H1 (cell line): ENCODE measurements at regions not wholly inside any gene's neighbourhood (a gene's known extent, or its start where the extent isn't known, plus 50 kb on each side); places are given as distances from the start of the nearest gene placed in this dataset.

Experiments used
- CTCF ChIA-PET: fragments of 300-600 bp; sonication (Branson Sonifier 250); formaldehyde crosslinking; loops from one replicate; lab custom pipeline; 2021; ENCODE audit not compliant: partially characterized antibody; lab: Charles Lee
- POLR2A ChIA-PET: fragments of 300-600 bp; sonication (Branson Sonifier 250); formaldehyde crosslinking; loops from one replicate; lab custom pipeline; 2021; ENCODE audit warnings: inconsistent platforms; ENCODE audit not compliant: partially characterized antibody; lab: Charles Lee
- DNase-seq, 2 experiments: peaks; one replicate each; pipeline versions ENCODE4 v3.0.0 to v3.0.0-alpha.2; 2010 to 2022; ENCODE audit warnings: low spot score in 2 of 2, low read depth in 1 of 2, mixed read lengths in 1 of 2
- FAIRE-seq: peaks from 2 replicates; lab custom pipeline; 2011; peaks lifted over from hg19 to GRCh38; lab: Jason Lieb, UNC
- H2AFZ ChIP-seq: 2 replicates; pipeline ENCODE4 v1.8.1; 2012; ENCODE audit warnings: low read length, inconsistent platforms
- H2AK5ac ChIP-seq: 2 replicates; pipeline ENCODE4 v1.6.1; 2013; ENCODE audit warnings: low read depth, low read length
- H2BK120ac ChIP-seq: replicated peaks from 2 replicates; pipeline ENCODE3; 2013; ENCODE audit warnings: low read depth, low read length, inconsistent platforms
- H2BK12ac ChIP-seq: 2 replicates; pipeline ENCODE4 v1.6.1; 2013; ENCODE audit warnings: low read depth, low read length
- H2BK15ac ChIP-seq: 2 replicates; pipeline ENCODE4 v1.6.1; 2013; ENCODE audit warnings: low read length
- H2BK20ac ChIP-seq: 2 replicates; pipeline ENCODE4 v1.6.1; 2013; ENCODE audit warnings: low read length
- H2BK5ac ChIP-seq: 2 replicates; pipeline ENCODE4 v1.6.1; 2013; ENCODE audit warnings: low read depth, low read length
- H3K14ac ChIP-seq: 2 replicates; pipeline ENCODE4 v1.6.1; 2013; ENCODE audit warnings: inconsistent platforms; ENCODE audit not compliant: insufficient read length
- H3K18ac ChIP-seq: 2 replicates; pipeline ENCODE4 v1.6.1; 2013; ENCODE audit warnings: low read length; ENCODE audit errors: extremely low read depth
- H3K23ac ChIP-seq: 2 replicates; pipeline ENCODE4 v1.6.1; 2013; ENCODE audit warnings: inconsistent platforms; ENCODE audit not compliant: insufficient read length
- H3K23me2 ChIP-seq: 2 replicates; pipeline ENCODE4 v1.6.1; 2013; ENCODE audit warnings: low read depth, low read length
- H3K27ac ChIP-seq: 2 replicates; pipeline ENCODE4 v1.6.1; 2011; ENCODE audit warnings: low read depth, low read length, inconsistent platforms
- H3K27me3 ChIP-seq, 4 experiments: replicated peaks in 1 of 4; 1 replicate in 1 of 4; 2 replicates in 3 of 4; pipeline versions ENCODE4 v1.6.1 to v1.8.1; 2011 to 2013; ENCODE audit warnings: low read length in 3 of 4, mild to moderate bottlenecking in 3 of 4, inconsistent platforms in 2 of 4, mixed read lengths in 2 of 4, moderate library complexity in 1 of 4; ENCODE audit not compliant: control insufficient read depth in 3 of 4, insufficient read depth in 3 of 4; ENCODE audit errors: extremely low read depth in 1 of 4
- H3K36me3 ChIP-seq, 4 experiments: 2 replicates each; pipeline versions ENCODE4 v1.6.1 to v1.8.1; 2011 to 2013; ENCODE audit warnings: mild to moderate bottlenecking in 4 of 4, low read length in 3 of 4, moderate library complexity in 2 of 4, control low read depth in 1 of 4, inconsistent platforms in 1 of 4; ENCODE audit not compliant: insufficient read depth in 4 of 4, control insufficient read depth in 2 of 4
- H3K4ac ChIP-seq: replicated peaks from 2 replicates; pipeline ENCODE3; 2013; ENCODE audit warnings: low read length, low read depth, mixed read lengths, inconsistent platforms; ENCODE audit not compliant: insufficient read length
- H3K4me1 ChIP-seq, 4 experiments: replicated peaks in 1 of 4; 1 replicate in 1 of 4; 2 replicates in 3 of 4; pipeline versions ENCODE4 v1.6.1 to v1.8.1; 2011 to 2013; ENCODE audit warnings: low read length in 3 of 4, inconsistent platforms in 2 of 4, mixed read lengths in 1 of 4; ENCODE audit not compliant: insufficient read depth in 4 of 4, control insufficient read depth in 3 of 4
- H3K4me2 ChIP-seq, 2 experiments: 2 replicates each; pipeline versions ENCODE4 v1.6.1 to v1.8.1; 2011 to 2013; ENCODE audit warnings: low read depth in 2 of 2, low read length in 2 of 2, control low read depth in 1 of 2, inconsistent platforms in 1 of 2, mild to moderate bottlenecking in 1 of 2; ENCODE audit not compliant: insufficient read depth in 1 of 2
- H3K4me3 ChIP-seq, 4 experiments: fragments of 200-600, 300-600 bp in 1 of 4; sonication (generic), shearing (Covaris generic), sonication (Bioruptor Twin) in 1 of 4; 2 replicates each; pipeline versions ENCODE4 v1.5.1 to v1.8.1; 2011 to 2016; ENCODE audit warnings: low read length in 4 of 4, low read depth in 3 of 4, control low read depth in 2 of 4, inconsistent platforms in 2 of 4, mild to moderate bottlenecking in 2 of 4, mixed read lengths in 1 of 4, moderate library complexity in 1 of 4; ENCODE audit not compliant: insufficient read depth in 2 of 4; ENCODE audit errors: extremely low read depth in 1 of 4
- H3K56ac ChIP-seq: replicated peaks from 2 replicates; pipeline ENCODE3; 2013; ENCODE audit warnings: low read depth, mild to moderate bottlenecking, mixed read lengths, low read length, inconsistent platforms; ENCODE audit not compliant: insufficient read length
- H3K79me1 ChIP-seq: 2 replicates; pipeline ENCODE4 v1.6.1; 2013; ENCODE audit warnings: low read depth, low read length, control low read depth
- H3K79me2 ChIP-seq, 2 experiments: 2 replicates each; pipeline versions ENCODE4 v1.6.1 to v1.8.1; 2012 to 2013; ENCODE audit warnings: low read length in 2 of 2, mild to moderate bottlenecking in 2 of 2, inconsistent platforms in 1 of 2; ENCODE audit not compliant: insufficient read depth in 2 of 2, control insufficient read depth in 1 of 2
- H3K9ac ChIP-seq, 4 experiments: replicated peaks in 1 of 4; 1 replicate in 1 of 4; 2 replicates in 3 of 4; pipeline versions ENCODE4 v1.6.1 to v1.8.1; 2011 to 2013; ENCODE audit warnings: low read depth in 3 of 4, low read length in 3 of 4, control low read depth in 2 of 4, mild to moderate bottlenecking in 2 of 4, moderate library complexity in 2 of 4, inconsistent platforms in 1 of 4; ENCODE audit errors: extremely low read depth in 1 of 4
- H3K9me3 ChIP-seq, 2 experiments: 2 replicates each; pipeline versions ENCODE4 v1.6.1 to v1.8.1; 2012 to 2013; ENCODE audit warnings: mild to moderate bottlenecking in 2 of 2, moderate library complexity in 2 of 2, control low read depth in 1 of 2, inconsistent platforms in 1 of 2, low read depth in 1 of 2, low read length in 1 of 2, mixed read lengths in 1 of 2; ENCODE audit not compliant: insufficient read depth in 2 of 2
- H4K20me1 ChIP-seq, 2 experiments: replicated peaks in 1 of 2; 2 replicates each; pipeline versions ENCODE3 to v1.8.1; 2011 to 2013; ENCODE audit warnings: inconsistent platforms in 2 of 2, low read length in 2 of 2, mild to moderate bottlenecking in 1 of 2; ENCODE audit not compliant: insufficient read depth in 2 of 2, control insufficient read depth in 1 of 2
- H4K5ac ChIP-seq: 2 replicates; pipeline ENCODE4 v1.6.1; 2013; ENCODE audit warnings: low read length, low read depth, mixed read lengths, inconsistent platforms; ENCODE audit not compliant: insufficient read length
- H4K8ac ChIP-seq: 2 replicates; pipeline ENCODE4 v1.8.0; 2013; ENCODE audit warnings: mild to moderate bottlenecking, moderate library complexity, low read length, inconsistent platforms; ENCODE audit not compliant: insufficient read depth; ENCODE audit errors: extremely low read depth
- H4K91ac ChIP-seq: replicated peaks from 2 replicates; pipeline ENCODE3; 2013; ENCODE audit warnings: low read length, mixed read lengths, inconsistent platforms; ENCODE audit not compliant: insufficient read length
- EZH2 ChIP-seq: fragments of 200-600 bp; sonication (generic); IDR thresholded peaks from 2 replicates; pipeline ENCODE4 v1.7.1; 2012; ENCODE audit warnings: low read depth, mild to moderate bottlenecking, moderate library complexity, low read length, inconsistent platforms; ENCODE audit not compliant: severe bottlenecking
- JUND ChIP-seq: IDR thresholded peaks from 2 replicates; pipeline ENCODE4 v1.6.1; 2011; ENCODE audit warnings: mild to moderate bottlenecking, improper control_type of control experiment, low read length
- RBBP5 ChIP-seq: IDR thresholded peaks from 2 replicates; pipeline ENCODE4 v1.7.1; 2012; ENCODE audit warnings: low read depth, mild to moderate bottlenecking, inconsistent platforms, low read length, moderate library complexity, borderline replicate concordance
- SUZ12 ChIP-seq: fragments of 200-600 bp; sonication (generic); IDR thresholded peaks from 2 replicates; pipeline ENCODE4 v1.6.1; 2012; ENCODE audit warnings: mild to moderate bottlenecking, inconsistent platforms, low read length, moderate library complexity, mixed read lengths
- WGBS, 2 experiments: shearing (Covaris generic) in 1 of 2; methylation state at CpG; one replicate each; pipeline versions ENCODE4 v1.1.6 to v1.1.7; 2013 to 2015; ENCODE audit warnings: low lambda C conversion rate in 2 of 2, mixed read lengths in 2 of 2, inconsistent platforms in 1 of 2, low coverage in 1 of 2, missing lambda C conversion rate in 1 of 2; ENCODE audit not compliant: insufficient replicate concordance in 2 of 2, insufficient coverage in 1 of 2, insufficient read length in 1 of 2; ENCODE audit errors: extremely low coverage in 1 of 2, missing lambda C conversion rate in 1 of 2; 5-methylcytosine and 5-hydroxymethylcytosine counted together

DNA sequence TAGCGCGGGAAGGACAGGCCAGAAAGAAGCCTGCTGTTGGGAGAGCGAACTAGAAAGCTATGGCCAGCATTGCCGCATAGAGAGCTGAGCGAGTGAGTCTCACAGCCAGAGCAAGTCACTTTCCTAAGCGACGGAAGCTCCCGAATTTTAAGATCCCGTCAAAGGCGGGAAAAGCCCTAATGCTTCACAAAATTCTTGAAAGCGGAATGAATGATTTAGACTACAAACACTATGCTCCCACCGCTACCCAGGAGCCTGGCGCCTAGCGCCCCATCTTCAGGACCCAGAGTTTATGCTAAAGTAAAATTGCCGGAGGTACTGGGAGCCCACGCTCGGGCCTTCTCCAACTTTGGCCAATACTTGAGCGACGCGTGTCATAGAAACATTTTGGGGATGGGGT lies 409.9 kb upstream of the ESRRG start:
- ChIA-PET POLR2A (no interaction called here), CTCF (interaction anchor here (1.0 kb wide), 1 partner anchor 47 kb away, joined by 3 read pairs; no protein-coding TSS in a partner anchor)
- no peak overlapping the region for H4K91ac ChIP-seq
- DNase-seq (peak in 1 of 2 experiments; percentile 54), FAIRE-seq (no peak)
- H2BK120ac ChIP-seq: no peak overlapping the region
- no peak overlapping the region for H3K23ac ChIP-seq
- H3K27ac ChIP-seq: no peak overlapping the region
- peaks cover 52 to 78% (median 67%) of the 10 kb centered on the region in 4 experiments for H3K27me3 ChIP-seq
- no peaks in the 10 kb centered on the region for H3K9me3 ChIP-seq
- no peak overlapping the region for H2BK20ac ChIP-seq
- H3K79me2 ChIP-seq: no peaks in the 10 kb centered on the region
- peaks cover 0 to 22% (median 13%) of the 10 kb centered on the region in 4 experiments; a peak in 6 of 7 replicates for H3K4me1 ChIP-seq
- no peak overlapping the region for H2BK5ac ChIP-seq
- peaks cover 0 to 5% of the 10 kb centered on the region in 2 experiments for H4K20me1 ChIP-seq
- H3K4ac ChIP-seq: no peak overlapping the region
- H4K5ac ChIP-seq: no peak overlapping the region
- no peak overlapping the region for H3K9ac ChIP-seq
- H3K79me1 ChIP-seq: no peaks in the 10 kb centered on the region
- no peak overlapping the region for H2BK15ac ChIP-seq
- H3K36me3 ChIP-seq: no peaks in the 10 kb centered on the region
- H3K23me2 ChIP-seq: peaks cover 28% of the 10 kb centered on the region; the same call in 1 of the 2 replicates
- TF ChIP-seq EZH2 (peak; percentile 52), RBBP5 (no peak), JUND (no peak), SUZ12 (peak; percentile 24)
- H3K4me3 ChIP-seq: peak overlapping the region in 1 of 4 experiments; percentile 85; a peak in 2 of 8 replicates
- no peak overlapping the region for H2AFZ ChIP-seq
- H3K4me2 ChIP-seq: peak overlapping the region; percentile 50 to 88; a peak in 3 of 4 replicates
- no peak overlapping the region for H3K18ac ChIP-seq
- no peak overlapping the region for H3K14ac ChIP-seq
- no peak overlapping the region for H2BK12ac ChIP-seq
- no peak overlapping the region for H2AK5ac ChIP-seq
- 23% methylated on average over 20 of the region's 20 CpGs; no CpG with 5 or more reads in 1 of the 2 experiments for WGBS, 2 experiments
- H4K8ac ChIP-seq: no peak overlapping the region
- H3K56ac ChIP-seq: no peak overlapping the region
